DOHH2 (cell line): ENCODE measurements at regions not wholly inside any gene's neighbourhood (a gene's known extent, or its start where the extent isn't known, plus 50 kb on each side); places are given as distances from the start of the nearest gene placed in this dataset.

Experiments
- CTCF ChIP-seq: fragments of 200-600 bp; sonication (generic); IDR thresholded peaks from one replicate; pipeline ENCODE4 v1.5.1; 2014; ENCODE audit warnings: antibody characterized with exemption, mild to moderate bottlenecking, low read depth, low read length; ENCODE audit not compliant: poor library complexity, severe bottlenecking
- EZH2phosphoT487 ChIP-seq: fragments of 200-600 bp; sonication (generic); IDR thresholded peaks from 2 replicates; pipeline ENCODE4 v1.6.1; 2017; ENCODE audit warnings: borderline replicate concordance, mild to moderate bottlenecking, antibody characterized with exemption, low read length, moderate library complexity, mixed read lengths

GRCh38 chr6:119734227-119734626 is 384.7 kb upstream of the MAN1A1 start:
- TF ChIP-seq CTCF (no peak), EZH2phosphoT487 (no peak)
